ENCODE measurements at regions not wholly inside any gene's neighbourhood (a gene's known extent, or its start where the extent isn't known, plus 50 kb on each side); places are given as distances from the start of the nearest gene placed in this dataset.

DNA sequence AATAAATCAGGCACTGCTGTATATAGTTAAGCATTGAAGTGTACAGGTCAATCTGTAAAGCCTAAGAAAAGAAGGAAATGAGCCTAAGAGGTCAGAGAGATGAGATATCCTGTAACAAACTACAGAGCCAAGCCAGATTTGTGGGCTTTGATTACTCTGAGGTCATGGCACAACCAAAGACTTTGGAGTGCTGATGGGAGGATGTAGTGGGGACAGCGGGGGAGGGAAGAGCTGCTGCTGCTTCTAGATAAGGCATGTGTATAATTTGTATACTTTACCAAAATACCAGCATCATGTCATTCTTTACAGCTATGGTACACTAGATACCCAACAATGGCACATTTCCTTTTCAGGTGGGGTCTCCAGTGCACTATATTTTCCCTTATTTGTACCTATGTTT, 102.5 kb downstream of the OGFRL1 start:
- TF ChIP-seq, protein P1, sequence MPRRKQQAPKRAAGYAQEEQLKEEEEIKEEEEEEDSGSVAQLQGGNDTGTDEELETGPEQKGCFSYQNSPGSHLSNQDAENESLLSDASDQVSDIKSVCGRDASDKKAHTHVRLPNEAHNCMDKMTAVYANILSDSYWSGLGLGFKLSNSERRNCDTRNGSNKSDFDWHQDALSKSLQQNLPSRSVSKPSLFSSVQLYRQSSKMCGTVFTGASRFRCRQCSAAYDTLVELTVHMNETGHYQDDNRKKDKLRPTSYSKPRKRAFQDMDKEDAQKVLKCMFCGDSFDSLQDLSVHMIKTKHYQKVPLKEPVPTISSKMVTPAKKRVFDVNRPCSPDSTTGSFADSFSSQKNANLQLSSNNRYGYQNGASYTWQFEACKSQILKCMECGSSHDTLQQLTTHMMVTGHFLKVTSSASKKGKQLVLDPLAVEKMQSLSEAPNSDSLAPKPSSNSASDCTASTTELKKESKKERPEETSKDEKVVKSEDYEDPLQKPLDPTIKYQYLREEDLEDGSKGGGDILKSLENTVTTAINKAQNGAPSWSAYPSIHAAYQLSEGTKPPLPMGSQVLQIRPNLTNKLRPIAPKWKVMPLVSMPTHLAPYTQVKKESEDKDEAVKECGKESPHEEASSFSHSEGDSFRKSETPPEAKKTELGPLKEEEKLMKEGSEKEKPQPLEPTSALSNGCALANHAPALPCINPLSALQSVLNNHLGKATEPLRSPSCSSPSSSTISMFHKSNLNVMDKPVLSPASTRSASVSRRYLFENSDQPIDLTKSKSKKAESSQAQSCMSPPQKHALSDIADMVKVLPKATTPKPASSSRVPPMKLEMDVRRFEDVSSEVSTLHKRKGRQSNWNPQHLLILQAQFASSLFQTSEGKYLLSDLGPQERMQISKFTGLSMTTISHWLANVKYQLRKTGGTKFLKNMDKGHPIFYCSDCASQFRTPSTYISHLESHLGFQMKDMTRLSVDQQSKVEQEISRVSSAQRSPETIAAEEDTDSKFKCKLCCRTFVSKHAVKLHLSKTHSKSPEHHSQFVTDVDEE (CRISPR knock-in tag; IDR thresholded peaks at IDR 0.05), result no peak
- TF ChIP-seq POU6F1 (CRISPR knock-in tag; IDR thresholded peaks at IDR 0.05; ENCODE audit: borderline replicate concordance, low read depth), result no peak
- TF ChIP-seq ZNF8 (CRISPR knock-in tag; IDR thresholded peaks at IDR 0.05), result no peak
- no peak for TF ChIP-seq OSR1 (CRISPR knock-in tag; IDR thresholded peaks at IDR 0.05)
- TF ChIP-seq ZFP3 (CRISPR knock-in tag; IDR thresholded peaks at IDR 0.05), result no peak
- TF ChIP-seq ZFP30 (CRISPR knock-in tag; IDR thresholded peaks at IDR 0.05), result no peak
- no peak for TF ChIP-seq ISL1 (CRISPR knock-in tag; IDR thresholded peaks at IDR 0.05)
- TF ChIP-seq, protein P2, sequence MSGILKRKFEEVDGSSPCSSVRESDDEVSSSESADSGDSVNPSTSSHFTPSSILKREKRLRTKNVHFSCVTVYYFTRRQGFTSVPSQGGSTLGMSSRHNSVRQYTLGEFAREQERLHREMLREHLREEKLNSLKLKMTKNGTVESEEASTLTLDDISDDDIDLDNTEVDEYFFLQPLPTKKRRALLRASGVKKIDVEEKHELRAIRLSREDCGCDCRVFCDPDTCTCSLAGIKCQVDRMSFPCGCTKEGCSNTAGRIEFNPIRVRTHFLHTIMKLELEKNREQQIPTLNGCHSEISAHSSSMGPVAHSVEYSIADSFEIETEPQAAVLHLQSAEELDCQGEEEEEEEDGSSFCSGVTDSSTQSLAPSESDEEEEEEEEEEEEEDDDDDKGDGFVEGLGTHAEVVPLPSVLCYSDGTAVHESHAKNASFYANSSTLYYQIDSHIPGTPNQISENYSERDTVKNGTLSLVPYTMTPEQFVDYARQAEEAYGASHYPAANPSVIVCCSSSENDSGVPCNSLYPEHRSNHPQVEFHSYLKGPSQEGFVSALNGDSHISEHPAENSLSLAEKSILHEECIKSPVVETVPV (CRISPR knock-in tag; IDR thresholded peaks at IDR 0.05), result no peak
- no peak for TF ChIP-seq SNAI2 (CRISPR knock-in tag; IDR thresholded peaks at IDR 0.05)
- TF ChIP-seq ZNF565 (CRISPR knock-in tag; conservative IDR thresholded peaks at IDR 0.05; ENCODE audit: low read depth), result no peak
- no peak for TF ChIP-seq TCF4 (CRISPR knock-in tag; IDR thresholded peaks at IDR 0.05; ENCODE audit: borderline replicate concordance)
- TF ChIP-seq PATZ1 (CRISPR knock-in tag; IDR thresholded peaks at IDR 0.05; ENCODE audit: borderline replicate concordance), result no peak
- no peak for TF ChIP-seq RARB (CRISPR knock-in tag; IDR thresholded peaks at IDR 0.05)
- TF ChIP-seq ZNF70 (CRISPR knock-in tag; IDR thresholded peaks at IDR 0.05), result no peak
- no peak for TF ChIP-seq ARNTL (CRISPR knock-in tag; IDR thresholded peaks at IDR 0.05; ENCODE audit: borderline replicate concordance, low read depth)
- TF ChIP-seq BACH2 (CRISPR knock-in tag; IDR thresholded peaks at IDR 0.05; ENCODE audit: borderline replicate concordance), result no peak
- TF ChIP-seq PPARA (CRISPR knock-in tag; IDR thresholded peaks at IDR 0.05; ENCODE audit: borderline replicate concordance), result no peak
- ATAC-seq, result no peak

- ATAC-seq, result no peak
- TF ChIP-seq GLIS3 (CRISPR knock-in tag; IDR thresholded peaks at IDR 0.05), result no peak
- no peak for TF ChIP-seq BACH2 (CRISPR knock-in tag; IDR thresholded peaks at IDR 0.05; ENCODE audit: borderline replicate concordance)
- no peak for TF ChIP-seq ZNF565 (CRISPR knock-in tag; conservative IDR thresholded peaks at IDR 0.05; ENCODE audit: low read depth)
- no peak for TF ChIP-seq RARB (CRISPR knock-in tag; IDR thresholded peaks at IDR 0.05)
- TF ChIP-seq, protein P2 (CRISPR knock-in tag; IDR thresholded peaks at IDR 0.05), result no peak
- TF ChIP-seq ZFP30 (CRISPR knock-in tag; IDR thresholded peaks at IDR 0.05), result no peak
- no peak for TF ChIP-seq PPARA (CRISPR knock-in tag; IDR thresholded peaks at IDR 0.05; ENCODE audit: borderline replicate concordance)
Measured at GRCh38 chr6:71392276-71392675, 103.7 kb downstream of the OGFRL1 start.

GRCh38 chr6:71393471-71393870, 104.9 kb downstream of the OGFRL1 start:
- peak; percentile 59 for ATAC-seq
- TF ChIP-seq ZC3H10 (CRISPR knock-in tag; IDR thresholded peaks at IDR 0.05), result no peak
- TF ChIP-seq, protein P1 (CRISPR knock-in tag; IDR thresholded peaks at IDR 0.05), result no peak
- TF ChIP-seq CREB5 (CRISPR knock-in tag; IDR thresholded peaks at IDR 0.05; ENCODE audit: low read depth), result no peak
- no peak for TF ChIP-seq ZFP3 (CRISPR knock-in tag; IDR thresholded peaks at IDR 0.05)
- no peak for TF ChIP-seq PPARA (CRISPR knock-in tag; IDR thresholded peaks at IDR 0.05; ENCODE audit: borderline replicate concordance)
- TF ChIP-seq TOX (CRISPR knock-in tag; IDR thresholded peaks at IDR 0.05; ENCODE audit: borderline replicate concordance), result no peak
- TF ChIP-seq ISL1 (CRISPR knock-in tag; IDR thresholded peaks at IDR 0.05), result no peak
- TF ChIP-seq ZNF565 (CRISPR knock-in tag; conservative IDR thresholded peaks at IDR 0.05; ENCODE audit: low read depth), result no peak
- TF ChIP-seq, protein P2 (CRISPR knock-in tag; IDR thresholded peaks at IDR 0.05), result no peak
- TF ChIP-seq ZNF8 (CRISPR knock-in tag; IDR thresholded peaks at IDR 0.05), result no peak

Measured in SK-N-SH treated with all-trans-retinoic acid at 6 μM for 48 hours (cell line).